Liver (tissue), 3 donors: ENCODE measurements at regions not wholly inside any gene's neighbourhood (a gene's known extent, or its start where the extent isn't known, plus 50 kb on each side); places are given as distances from the start of the nearest gene placed in this dataset.

ENCODE experiments used
- ATF3 ChIP-seq: IDR thresholded peaks from 2 replicates; pipeline ENCODE4 v1.6.1; 2016; ENCODE audit warnings: antibody characterized with exemption
- CTCF ChIP-seq: fragments of 150-350 bp; IDR thresholded peaks from 2 replicates; pipeline ENCODE4 v1.5.1; 2017; ENCODE audit warnings: improper control_type of control experiment, low read depth, low read length; ENCODE audit not compliant: missing input control
- EGR1 ChIP-seq, 2 donors: IDR thresholded peaks; 2 replicates each; pipeline ENCODE4 v1.6.1; 2016 to 2018; ENCODE audit warnings: antibody characterized with exemption in 2 of 2, low read depth in 2 of 2
- JUND ChIP-seq, 2 donors: IDR thresholded peaks; 2 replicates each; pipeline ENCODE4 v1.6.1; 2016; ENCODE audit warnings: antibody characterized with exemption in 2 of 2
- MAX ChIP-seq: IDR thresholded peaks from 2 replicates; pipeline ENCODE4 v1.6.1; 2016; ENCODE audit warnings: antibody characterized with exemption
- RAD21 ChIP-seq, 2 donors: IDR thresholded peaks; 2 replicates each; pipeline ENCODE4 v1.6.1; 2016; ENCODE audit warnings: antibody characterized with exemption in 2 of 2, mild to moderate bottlenecking in 2 of 2
- REST ChIP-seq: IDR thresholded peaks from 2 replicates; pipeline ENCODE4 v1.6.1; 2016; ENCODE audit warnings: antibody characterized with exemption, mild to moderate bottlenecking
- RXRA ChIP-seq, 2 donors: IDR thresholded peaks; 2 replicates each; pipeline ENCODE4 v1.6.1; 2017 to 2018; ENCODE audit warnings: antibody characterized with exemption in 2 of 2, mild to moderate bottlenecking in 1 of 2
- SP1 ChIP-seq: IDR thresholded peaks from 2 replicates; pipeline ENCODE4 v1.6.1; 2018; ENCODE audit warnings: antibody characterized with exemption, mild to moderate bottlenecking
- TAF1 ChIP-seq: conservative IDR thresholded peaks from 2 replicates; pipeline ENCODE4 v1.6.1; 2016; ENCODE audit warnings: antibody characterized with exemption, mild to moderate bottlenecking
- TF ChIP-seq, protein P1 (sequence below): IDR thresholded peaks from 2 replicates; pipeline ENCODE4 v1.6.1; 2016; ENCODE audit warnings: antibody characterized with exemption
- donor health status: healthy.
- donor health status: healthy.

DNA sequence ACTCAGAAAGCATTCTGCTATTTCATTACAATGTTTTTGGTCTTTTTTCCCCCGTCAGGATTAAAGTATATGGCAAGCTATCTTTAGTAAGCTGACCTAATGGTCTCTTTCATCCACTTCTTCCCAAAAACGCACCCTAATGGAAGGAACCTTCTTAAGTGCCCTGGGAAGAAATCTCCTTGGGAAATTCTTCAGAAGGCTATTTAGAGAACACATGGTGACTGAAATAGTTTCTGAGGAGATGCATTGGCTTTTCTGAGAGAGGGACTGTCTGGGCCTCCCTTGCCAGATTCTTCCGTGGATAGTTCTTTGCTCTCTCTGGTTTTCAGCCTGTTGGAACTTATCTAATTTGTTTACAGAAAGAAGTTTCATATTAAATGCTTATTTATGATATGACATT lies 524.1 kb upstream of the MEF2C start:
- TF ChIP-seq ATF3 (no peak), CTCF (no peak), RXRA (IDR thresholded peaks at IDR 0.05) (no peak), JUND (IDR thresholded peaks at IDR 0.05) (no peak), RAD21 (IDR thresholded peaks at IDR 0.05) (no peak), EGR1 (IDR thresholded peaks at IDR 0.05; ENCODE audit: low read depth in 2 of 2) (no peak), SP1 (no peak), REST (no peak), TAF1 (no peak), MAX (no peak)
- TF ChIP-seq, protein P1, sequence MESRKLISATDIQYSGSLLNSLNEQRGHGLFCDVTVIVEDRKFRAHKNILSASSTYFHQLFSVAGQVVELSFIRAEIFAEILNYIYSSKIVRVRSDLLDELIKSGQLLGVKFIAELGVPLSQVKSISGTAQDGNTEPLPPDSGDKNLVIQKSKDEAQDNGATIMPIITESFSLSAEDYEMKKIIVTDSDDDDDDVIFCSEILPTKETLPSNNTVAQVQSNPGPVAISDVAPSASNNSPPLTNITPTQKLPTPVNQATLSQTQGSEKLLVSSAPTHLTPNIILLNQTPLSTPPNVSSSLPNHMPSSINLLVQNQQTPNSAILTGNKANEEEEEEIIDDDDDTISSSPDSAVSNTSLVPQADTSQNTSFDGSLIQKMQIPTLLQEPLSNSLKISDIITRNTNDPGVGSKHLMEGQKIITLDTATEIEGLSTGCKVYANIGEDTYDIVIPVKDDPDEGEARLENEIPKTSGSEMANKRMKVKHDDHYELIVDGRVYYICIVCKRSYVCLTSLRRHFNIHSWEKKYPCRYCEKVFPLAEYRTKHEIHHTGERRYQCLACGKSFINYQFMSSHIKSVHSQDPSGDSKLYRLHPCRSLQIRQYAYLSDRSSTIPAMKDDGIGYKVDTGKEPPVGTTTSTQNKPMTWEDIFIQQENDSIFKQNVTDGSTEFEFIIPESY: no peak
